ENCODE measurements at regions not wholly inside any gene's neighbourhood (a gene's known extent, or its start where the extent isn't known, plus 50 kb on each side); places are given as distances from the start of the nearest gene placed in this dataset.

GRCh38 chrX:107396235-107396634 lies 53.2 kb upstream of the FRMPD3 start:
- TF ChIP-seq YY1 (IDR thresholded peaks at IDR 0.05; ENCODE audit: insufficient read depth, insufficient read length) (no peak), ZNF274 (IDR thresholded peaks at IDR 0.05; ENCODE audit: low read depth, low read length) (no peak)

Data from NT2/D1 (cell line).